Stimulated activated naive CD8-positive, alpha-beta T cell treated with anti-CD3 and anti-CD28 coated beads, Interleukin-15, amount 100 ng/mL, for 72 hours (primary cell): ENCODE measurements at regions not wholly inside any gene's neighbourhood (a gene's known extent, or its start where the extent isn't known, plus 50 kb on each side); places are given as distances from the start of the nearest gene placed in this dataset.

Experiments
- ATAC-seq: fragments of 150-1000 bp; cut with Tn5 transposase; 2 replicates; pipeline ENCODE4 v1.10.0; 2021; ENCODE audit warnings: mild to moderate bottlenecking, moderate library complexity
- DNase-seq, 2 donors: peaks; one replicate each; pipeline ENCODE4 v3.0.0; 2021 to 2022
- H3K27ac Mint-ChIP-seq, 2 donors: one replicate each; pipeline ENCODE4 v1.8.0; 2022; ENCODE audit warnings: mild to moderate bottlenecking in 2 of 2, mixed read lengths in 2 of 2, moderate library complexity in 2 of 2
- H3K27me3 Mint-ChIP-seq: one replicate; pipeline ENCODE4 v1.8.0; 2022; ENCODE audit warnings: mixed read lengths
- H3K4me1 Mint-ChIP-seq: one replicate; pipeline ENCODE4 v1.8.0; 2022; ENCODE audit warnings: mild to moderate bottlenecking, mixed read lengths
- H3K4me3 Mint-ChIP-seq, 2 donors: one replicate each; pipeline ENCODE4 v1.8.0; 2022; ENCODE audit warnings: mild to moderate bottlenecking in 2 of 2, mixed read lengths in 2 of 2, moderate library complexity in 1 of 2
- H3K9me3 Mint-ChIP-seq, 2 donors: one replicate each; pipeline ENCODE4 v1.8.0; 2022; ENCODE audit warnings: mixed read lengths in 2 of 2

- Mint-ChIP-seq H3K9me3 (no peaks in the 10 kb centered on the region), H3K4me3 (no peak overlapping the region), H3K4me1 (peaks cover 15% of the 10 kb centered on the region), H3K27ac (no peak overlapping the region), H3K27me3 (no peaks in the 10 kb centered on the region)
- DNase-seq (no peak), ATAC-seq (no peak)
These were observed 855.0 kb downstream of the BCL11B start for GRCh38 chr14:98417001-98417400.

DNA sequence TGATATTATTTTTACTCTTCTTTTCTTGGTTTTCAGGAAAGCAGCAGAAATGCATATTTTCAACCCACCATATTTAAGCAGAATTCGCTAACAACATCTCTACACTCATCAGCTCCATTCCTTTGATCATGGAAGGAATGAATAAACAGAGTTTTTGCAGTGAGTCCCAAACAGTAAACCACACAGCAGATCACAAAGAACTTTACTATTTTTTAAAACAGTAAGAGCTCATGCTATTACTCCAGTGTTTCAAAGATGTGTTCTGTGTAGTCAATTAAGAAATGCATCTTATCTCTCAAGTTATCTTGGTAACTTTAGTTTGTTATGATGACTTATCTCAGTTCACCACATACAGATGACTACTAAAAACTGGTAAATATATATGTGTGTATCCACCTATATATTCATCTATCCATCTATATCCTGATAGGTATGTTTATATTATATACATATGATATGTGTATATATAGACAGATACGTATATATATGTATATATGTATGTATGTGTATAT, 843.5 kb downstream of the BCL11B start:
- no peak overlapping the region for H3K4me3 Mint-ChIP-seq
- peaks cover 20% of the 10 kb centered on the region for H3K4me1 Mint-ChIP-seq
- no peak for DNase-seq
- H3K9me3 Mint-ChIP-seq: peaks cover 0 to 10% of the 10 kb centered on the region in 2 donors
- no peaks in the 10 kb centered on the region for H3K27me3 Mint-ChIP-seq
- ATAC-seq: no peak
- H3K27ac Mint-ChIP-seq: no peak overlapping the region

- no peaks in the 10 kb centered on the region for H3K27me3 Mint-ChIP-seq
- peaks cover 22% of the 10 kb centered on the region for H3K4me1 Mint-ChIP-seq
- no peak overlapping the region for H3K27ac Mint-ChIP-seq
- ATAC-seq (no peak), DNase-seq (no peak)
- H3K4me3 Mint-ChIP-seq: no peak overlapping the region
- peaks cover 1 to 7% of the 10 kb centered on the region in 2 donors for H3K9me3 Mint-ChIP-seq
These were observed 838.6 kb downstream of the BCL11B start for GRCh38 chr14:98433436-98433835.

DNA sequence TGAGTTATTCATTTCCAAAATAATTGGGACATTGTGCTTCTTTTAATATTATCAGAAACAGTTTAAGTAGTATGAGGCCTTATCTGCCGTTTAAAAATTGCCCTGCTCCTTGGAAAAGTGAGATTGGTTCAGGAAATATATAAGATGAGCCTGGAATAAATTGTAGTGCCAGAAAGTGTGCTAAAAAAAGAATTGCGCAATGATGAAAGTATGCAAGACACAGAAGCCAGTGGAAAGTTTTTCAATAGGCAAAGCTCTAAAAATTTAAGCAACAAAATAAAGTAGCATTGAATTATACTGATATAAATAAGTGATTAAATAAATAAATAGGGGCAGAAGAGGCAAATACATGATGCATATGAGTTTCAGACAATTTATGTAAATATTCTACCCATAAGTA, 834.9 kb downstream of the BCL11B start:
- Mint-ChIP-seq H3K27ac (no peak overlapping the region), H3K27me3 (no peaks in the 10 kb centered on the region), H3K4me3 (no peak overlapping the region), H3K4me1 (peaks cover 18% of the 10 kb centered on the region), H3K9me3 (peaks cover 14 to 17% of the 10 kb centered on the region in 2 donors)
- no peak for DNase-seq
- ATAC-seq: no peak

- Mint-ChIP-seq H3K4me1 (peaks cover 28% of the 10 kb centered on the region), H3K4me3 (peak overlapping the region; percentile 38 to 51), H3K27me3 (no peaks in the 10 kb centered on the region), H3K27ac (peak overlapping the region; percentile 95 to 96), H3K9me3 (peaks cover 17 to 19% of the 10 kb centered on the region in 2 donors)
- DNase-seq (no peak), ATAC-seq (no peak)
These were observed 827.9 kb downstream of the BCL11B start for GRCh38 chr14:98444077-98444476.

DNA sequence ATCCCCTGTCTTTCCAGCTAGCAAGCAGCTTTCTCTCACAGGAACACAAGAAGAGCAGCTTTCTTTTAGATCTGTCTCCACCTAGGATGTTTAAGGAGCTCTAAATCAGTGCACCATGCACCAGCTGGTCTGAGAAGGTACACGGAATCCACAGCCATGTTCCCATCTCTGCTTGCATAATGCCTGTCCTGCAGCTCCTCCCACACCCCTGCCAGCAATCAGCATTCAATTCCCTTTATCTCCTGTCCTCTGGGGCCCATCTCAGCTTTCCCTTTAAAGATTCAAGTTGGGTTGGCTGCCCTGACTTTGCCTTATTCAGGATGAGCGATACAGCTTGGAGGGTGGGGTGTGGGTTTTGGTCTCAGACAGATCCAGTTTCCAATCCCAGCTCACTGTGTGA, 826.3 kb downstream of the BCL11B start:
- no peak for ATAC-seq
- Mint-ChIP-seq H3K27ac (no peak overlapping the region), H3K4me1 (peaks cover 28% of the 10 kb centered on the region)

GRCh38 chr14:98446508-98446907, 825.5 kb downstream of the BCL11B start:
- Mint-ChIP-seq H3K4me1 (peaks cover 28% of the 10 kb centered on the region), H3K4me3 (no peak overlapping the region), H3K27me3 (no peaks in the 10 kb centered on the region), H3K9me3 (peaks cover 9 to 12% of the 10 kb centered on the region in 2 donors), H3K27ac (no peak overlapping the region)
- ATAC-seq (no peak), DNase-seq (no peak)

More for the DNA sequence above, 826.3 kb downstream of the BCL11B start:
- Mint-ChIP-seq H3K9me3 (peaks cover 10 to 14% of the 10 kb centered on the region in 2 donors), H3K4me3 (no peak overlapping the region), H3K27me3 (no peaks in the 10 kb centered on the region)
- DNase-seq: no peak

GRCh38 chr14:98456231-98456630, 815.8 kb downstream of the BCL11B start:
- peaks cover 6 to 18% of the 10 kb centered on the region in 2 donors for H3K9me3 Mint-ChIP-seq
- DNase-seq (no peak), ATAC-seq (no peak)
- H3K4me3 Mint-ChIP-seq: no peak overlapping the region
- no peaks in the 10 kb centered on the region for H3K27me3 Mint-ChIP-seq
- H3K4me1 Mint-ChIP-seq: peaks cover 4% of the 10 kb centered on the region
- H3K27ac Mint-ChIP-seq: no peak overlapping the region

- Mint-ChIP-seq H3K4me1 (peaks cover 4% of the 10 kb centered on the region), H3K9me3 (peaks cover 9 to 20% of the 10 kb centered on the region in 2 donors), H3K4me3 (no peak overlapping the region), H3K27ac (no peak overlapping the region), H3K27me3 (no peaks in the 10 kb centered on the region)
- no peak for DNase-seq
- ATAC-seq: no peak
These were observed 813.3 kb downstream of the BCL11B start for GRCh38 chr14:98458702-98459101.

GRCh38 chr14:98462908-98463307, 809.1 kb downstream of the BCL11B start:
- DNase-seq (no peak), ATAC-seq (no peak)
- Mint-ChIP-seq H3K9me3 (peaks cover 9 to 22% of the 10 kb centered on the region in 2 donors), H3K4me1 (no peaks in the 10 kb centered on the region), H3K27me3 (no peaks in the 10 kb centered on the region), H3K27ac (no peak overlapping the region), H3K4me3 (no peak overlapping the region)

- Mint-ChIP-seq H3K27me3 (no peaks in the 10 kb centered on the region), H3K9me3 (peaks cover 0 to 17% of the 10 kb centered on the region in 2 donors), H3K4me1 (no peaks in the 10 kb centered on the region), H3K4me3 (no peak overlapping the region), H3K27ac (no peak overlapping the region)
- no peak for ATAC-seq
- DNase-seq: no peak
These were observed 805.2 kb downstream of the BCL11B start for GRCh38 chr14:98466807-98467206.

DNA sequence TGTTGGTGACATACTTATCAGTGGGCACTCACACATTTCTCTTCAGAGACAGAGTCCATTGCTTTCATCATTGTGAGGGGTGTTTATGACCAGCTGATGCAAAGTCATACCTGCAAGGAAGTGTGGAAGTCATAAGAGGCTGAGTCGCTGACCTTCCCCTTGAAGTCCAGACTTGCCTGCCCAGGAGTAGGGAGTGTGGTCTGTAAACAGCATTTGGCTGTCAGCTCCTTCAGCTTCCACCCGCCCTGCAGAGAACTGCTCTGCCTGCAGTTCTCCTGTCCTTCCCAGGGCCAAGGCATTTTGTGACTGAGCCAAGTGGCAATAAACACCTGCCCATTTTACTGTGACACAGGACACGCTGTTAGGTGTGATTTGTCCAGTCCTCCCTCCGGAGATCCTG, 801.3 kb downstream of the BCL11B start:
- DNase-seq (no peak), ATAC-seq (no peak)
- no peaks in the 10 kb centered on the region for H3K27me3 Mint-ChIP-seq
- H3K27ac Mint-ChIP-seq: no peak overlapping the region
- no peak overlapping the region for H3K4me3 Mint-ChIP-seq
- H3K4me1 Mint-ChIP-seq: peaks cover 5% of the 10 kb centered on the region
- peaks cover 8 to 25% of the 10 kb centered on the region in 2 donors for H3K9me3 Mint-ChIP-seq

DNA sequence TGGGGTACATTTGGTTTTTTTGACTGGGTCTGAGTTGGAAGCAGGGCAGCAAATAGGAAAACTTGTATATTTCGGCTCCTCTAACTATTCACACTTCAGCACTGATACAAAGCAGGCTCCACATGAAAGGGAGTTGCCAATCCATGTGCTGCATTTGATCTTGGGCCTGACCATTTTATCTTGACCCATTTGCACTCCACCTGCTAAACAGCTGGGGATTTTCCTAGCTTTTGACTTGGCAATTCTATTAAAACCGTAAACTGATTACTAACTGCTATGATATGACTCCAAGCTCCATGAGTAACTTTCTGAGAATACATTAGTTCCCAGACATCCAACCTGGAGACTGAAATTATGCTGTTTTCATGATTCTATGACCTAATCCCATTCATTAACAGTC, 797.1 kb downstream of the BCL11B start:
- Mint-ChIP-seq H3K4me1 (peaks cover 5% of the 10 kb centered on the region), H3K27me3 (no peaks in the 10 kb centered on the region), H3K9me3 (peaks cover 8 to 16% of the 10 kb centered on the region in 2 donors), H3K4me3 (no peak overlapping the region), H3K27ac (no peak overlapping the region)
- ATAC-seq (no peak), DNase-seq (no peak)

- Mint-ChIP-seq H3K27ac (no peak overlapping the region), H3K4me1 (peaks cover under 1% of the 10 kb centered on the region), H3K4me3 (no peak overlapping the region), H3K27me3 (no peaks in the 10 kb centered on the region), H3K9me3 (peaks cover 0 to 8% of the 10 kb centered on the region in 2 donors)
- no peak for ATAC-seq
- no peak for DNase-seq
These were observed 794.1 kb downstream of the BCL11B start for GRCh38 chr14:98477935-98478334.

GRCh38 chr14:98489115-98489514, 782.9 kb downstream of the BCL11B start:
- ATAC-seq (no peak), DNase-seq (no peak)
- no peak overlapping the region for H3K4me3 Mint-ChIP-seq
- H3K27me3 Mint-ChIP-seq: no peaks in the 10 kb centered on the region
- H3K4me1 Mint-ChIP-seq: peaks cover 4% of the 10 kb centered on the region
- H3K27ac Mint-ChIP-seq: no peak overlapping the region
- H3K9me3 Mint-ChIP-seq: peaks cover 19 to 21% of the 10 kb centered on the region in 2 donors

DNA sequence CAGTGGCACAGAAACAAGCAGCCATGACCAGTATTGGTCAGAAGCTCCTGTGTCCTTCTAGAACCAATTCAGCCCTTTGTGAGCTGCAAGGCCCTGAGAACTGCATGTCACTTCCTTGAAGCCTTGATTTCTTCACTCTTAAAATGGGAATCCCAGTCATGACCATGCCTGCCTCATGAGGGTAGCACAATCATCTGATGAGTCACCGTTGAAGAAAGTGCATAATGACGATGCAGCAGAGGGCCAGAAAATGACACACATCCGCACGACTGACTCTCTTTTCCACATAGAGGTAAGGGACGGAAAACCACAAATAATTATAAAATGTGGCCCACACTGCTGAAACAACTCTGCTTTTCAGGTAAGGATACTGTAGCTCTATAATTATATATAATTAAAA, 777.4 kb downstream of the BCL11B start:
- Mint-ChIP-seq H3K27ac (no peak overlapping the region), H3K4me3 (no peak overlapping the region), H3K9me3 (no peaks in the 10 kb centered on the region), H3K4me1 (peaks cover 4% of the 10 kb centered on the region), H3K27me3 (no peaks in the 10 kb centered on the region)
- peak; percentile 43 for ATAC-seq
- DNase-seq: peak in 1 of 2 donors; percentile 11
